ENCODE measurements at regions not wholly inside any gene's neighbourhood (a gene's known extent, or its start where the extent isn't known, plus 50 kb on each side); places are given as distances from the start of the nearest gene placed in this dataset.

- Mint-ChIP-seq H3K9me3 (ENCODE audit: unreplicated experiment) (no peaks in the 10 kb centered on the region), H3K4me3 (ENCODE audit: unreplicated experiment) (no peak overlapping the region), H3K27me3 (ENCODE audit: unreplicated experiment) (peaks cover 2% of the 10 kb centered on the region), H3K4me1 (ENCODE audit: unreplicated experiment) (no peaks in the 10 kb centered on the region), H3K27ac (ENCODE audit: unreplicated experiment) (no peak overlapping the region), H3K36me3 (ENCODE audit: low read depth, unreplicated experiment) (no peaks in the 10 kb centered on the region)
- no peak for TF ChIP-seq CTCF (IDR thresholded peaks at IDR 0.05; ENCODE audit: unreplicated experiment)
- DNase-seq (ENCODE audit: low spot score): no peak
These were observed 439.9 kb upstream of the TGFBR2 start for GRCh38 chr3:30166535-30166934.

GRCh38 chr3:30167541-30168011 lies 438.8 kb upstream of the TGFBR2 start:
- Mint-ChIP-seq H3K36me3 (ENCODE audit: low read depth, unreplicated experiment) (no peaks in the 10 kb centered on the region), H3K4me3 (ENCODE audit: unreplicated experiment) (no peak overlapping the region), H3K27me3 (ENCODE audit: unreplicated experiment) (peaks cover 2% of the 10 kb centered on the region), H3K9me3 (ENCODE audit: unreplicated experiment) (no peaks in the 10 kb centered on the region), H3K4me1 (ENCODE audit: unreplicated experiment) (no peaks in the 10 kb centered on the region), H3K27ac (ENCODE audit: unreplicated experiment) (no peak overlapping the region)
- DNase-seq (ENCODE audit: low spot score): no peak
- no peak for TF ChIP-seq CTCF (IDR thresholded peaks at IDR 0.05; ENCODE audit: unreplicated experiment)

- no peak overlapping the region for H3K27ac Mint-ChIP-seq (ENCODE audit: unreplicated experiment)
- TF ChIP-seq CTCF (IDR thresholded peaks at IDR 0.05; ENCODE audit: unreplicated experiment): no peak
These were observed 436.9 kb upstream of the TGFBR2 start for GRCh38 chr3:30169487-30169886.

GRCh38 chr3:30170681-30171438 lies 435.5 kb upstream of the TGFBR2 start:
- TF ChIP-seq CTCF (IDR thresholded peaks at IDR 0.05; ENCODE audit: unreplicated experiment): no peak
- H3K9me3 Mint-ChIP-seq (ENCODE audit: unreplicated experiment): no peaks in the 10 kb centered on the region
- H3K4me1 Mint-ChIP-seq (ENCODE audit: unreplicated experiment): no peaks in the 10 kb centered on the region
- DNase-seq (ENCODE audit: low spot score): no peak
- no peak overlapping the region for H3K27ac Mint-ChIP-seq (ENCODE audit: unreplicated experiment)
- H3K27me3 Mint-ChIP-seq (ENCODE audit: unreplicated experiment): peaks cover 2% of the 10 kb centered on the region
- no peaks in the 10 kb centered on the region for H3K36me3 Mint-ChIP-seq (ENCODE audit: low read depth, unreplicated experiment)
- no peak overlapping the region for H3K4me3 Mint-ChIP-seq (ENCODE audit: unreplicated experiment)

More at GRCh38 chr3:30169487-30169886, 436.9 kb upstream of the TGFBR2 start:
- DNase-seq (ENCODE audit: low spot score): no peak
- H3K4me3 Mint-ChIP-seq (ENCODE audit: unreplicated experiment): no peak overlapping the region
- no peaks in the 10 kb centered on the region for H3K9me3 Mint-ChIP-seq (ENCODE audit: unreplicated experiment)
- H3K4me1 Mint-ChIP-seq (ENCODE audit: unreplicated experiment): no peaks in the 10 kb centered on the region
- H3K36me3 Mint-ChIP-seq (ENCODE audit: low read depth, unreplicated experiment): no peaks in the 10 kb centered on the region
- peaks cover 2% of the 10 kb centered on the region for H3K27me3 Mint-ChIP-seq (ENCODE audit: unreplicated experiment)

GRCh38 chr3:30174357-30174756 lies 432.0 kb upstream of the TGFBR2 start:
- Mint-ChIP-seq H3K9me3 (ENCODE audit: unreplicated experiment) (no peaks in the 10 kb centered on the region), H3K4me3 (ENCODE audit: unreplicated experiment) (no peak overlapping the region), H3K27ac (ENCODE audit: unreplicated experiment) (no peak overlapping the region), H3K4me1 (ENCODE audit: unreplicated experiment) (no peaks in the 10 kb centered on the region), H3K36me3 (ENCODE audit: low read depth, unreplicated experiment) (no peaks in the 10 kb centered on the region), H3K27me3 (ENCODE audit: unreplicated experiment) (peaks cover 2% of the 10 kb centered on the region)
- DNase-seq (ENCODE audit: low spot score): no peak
- TF ChIP-seq CTCF (IDR thresholded peaks at IDR 0.05; ENCODE audit: unreplicated experiment): no peak
